IPS-18c (cell line): ENCODE measurements at regions not wholly inside any gene's neighbourhood (a gene's known extent, or its start where the extent isn't known, plus 50 kb on each side); places are given as distances from the start of the nearest gene placed in this dataset.
"Not testable (repeated sequence)": the region's sequence is repeated elsewhere in the genome, so short reads cannot be mapped to it uniquely, and the experiment has no call there.

ENCODE experiments used
- H3K4me3 ChIP-seq: 2 replicates; pipeline ENCODE4 v1.7.0; 2013; ENCODE audit warnings: low read depth, mild to moderate bottlenecking, low read length, moderate library complexity; ENCODE audit not compliant: insufficient read depth
- H3K9me3 ChIP-seq: one replicate; pipeline ENCODE4 v1.6.1; 2013; ENCODE audit warnings: mild to moderate bottlenecking, low read length, moderate library complexity; ENCODE audit not compliant: control insufficient read depth, insufficient read depth

DNA sequence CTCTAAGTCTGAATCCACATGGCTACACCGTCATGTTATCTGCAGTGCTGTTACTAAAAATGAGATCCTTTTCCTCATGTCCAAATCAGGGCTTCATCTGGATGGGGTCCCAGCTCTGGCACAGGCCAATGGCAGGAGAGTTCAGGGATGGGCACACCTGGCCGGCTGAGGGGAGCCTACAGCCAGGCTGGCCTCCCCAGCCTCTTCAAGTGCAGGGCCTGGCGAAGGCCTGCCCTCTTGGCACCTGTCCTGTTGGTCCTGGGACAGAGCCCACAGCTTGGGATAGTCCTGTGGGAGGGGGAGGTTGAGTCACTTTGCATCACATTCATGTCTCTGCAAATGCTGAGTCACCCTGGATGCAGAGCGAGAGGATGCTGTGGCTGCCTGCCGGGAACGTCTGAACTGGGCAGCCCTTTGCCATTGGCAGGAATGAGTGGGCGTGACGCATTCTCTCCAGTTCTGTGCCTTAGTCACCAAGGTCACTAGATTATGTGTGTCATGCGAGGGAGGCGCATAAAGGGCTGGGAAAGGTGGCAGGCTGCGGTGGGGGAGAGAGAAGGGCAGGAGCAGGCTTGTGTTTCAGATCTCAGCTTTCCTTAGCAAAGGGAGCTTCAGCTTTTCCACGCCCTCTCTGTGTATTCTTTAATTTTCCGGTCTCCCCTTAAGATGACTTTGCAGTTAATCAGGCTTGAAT, 223.2 kb upstream of the ECI2 start:
- Histone ChIP-seq H3K9me3 (no peaks in the 10 kb centered on the region), H3K4me3 (no peak overlapping the region)

DNA sequence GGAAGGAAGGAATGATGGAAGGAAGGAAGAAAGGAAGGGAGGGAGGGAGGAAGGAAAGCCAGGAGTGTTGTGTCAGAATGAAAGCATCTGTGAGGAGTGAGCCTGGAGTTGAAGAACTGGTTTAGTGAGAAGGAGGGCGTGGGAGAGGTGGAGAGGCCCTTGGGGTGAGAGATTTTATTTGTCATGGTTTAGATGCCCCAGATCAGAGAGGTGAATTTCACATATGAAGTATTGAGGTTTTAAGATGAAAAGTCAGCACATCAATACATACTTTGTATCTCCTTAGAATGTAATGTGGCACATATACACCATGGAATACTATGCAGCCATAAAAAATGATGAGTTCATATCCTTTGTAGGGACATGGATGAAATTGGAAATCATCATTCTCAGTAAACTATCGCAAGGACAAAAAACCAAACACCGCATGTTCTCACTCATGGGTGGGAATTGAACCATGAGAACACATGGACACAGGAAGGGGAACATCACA, 222.3 kb upstream of the ECI2 start:
- not testable (repeated sequence) for H3K9me3 ChIP-seq

DNA sequence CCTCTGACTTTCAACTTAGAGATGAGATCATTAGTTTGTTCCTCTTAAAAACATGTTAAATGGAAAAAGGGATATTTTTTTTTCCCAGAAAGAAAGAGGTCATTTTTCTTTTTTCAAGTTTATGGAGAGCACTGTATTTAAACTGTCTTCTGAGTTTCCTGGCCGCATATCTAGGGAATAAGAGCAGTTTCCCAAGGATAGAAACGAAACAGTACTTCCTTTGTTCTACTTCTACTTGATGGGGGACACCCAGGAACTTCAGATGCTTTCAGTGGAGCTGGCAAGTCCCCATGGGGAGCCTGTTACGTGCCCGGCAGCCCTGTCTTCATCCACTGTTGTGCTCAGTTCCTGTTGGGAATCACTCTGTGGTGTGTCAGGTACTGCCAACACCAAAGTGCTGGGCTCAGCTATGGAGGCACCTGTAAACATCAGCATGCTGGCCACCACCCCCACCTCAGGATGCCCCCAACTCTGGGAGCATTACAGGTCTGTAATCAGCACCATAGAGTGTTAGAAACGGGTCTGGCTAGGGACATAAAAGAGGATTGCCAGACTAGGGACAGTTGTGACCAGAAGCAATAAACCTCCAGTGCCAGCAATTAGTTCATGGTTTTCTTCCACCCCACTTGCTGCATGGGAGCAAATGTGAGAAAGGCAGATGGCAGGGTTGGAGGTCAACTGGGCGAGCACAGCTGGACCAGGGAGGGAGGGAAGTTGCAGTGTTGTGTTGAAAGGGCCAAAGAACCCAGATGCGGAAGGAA, 221.7 kb upstream of the ECI2 start:
- Histone ChIP-seq H3K4me3 (no peak overlapping the region), H3K9me3 (no peaks in the 10 kb centered on the region)

More for the DNA sequence above, 222.3 kb upstream of the ECI2 start:
- H3K4me3 ChIP-seq: not testable (repeated sequence)

DNA sequence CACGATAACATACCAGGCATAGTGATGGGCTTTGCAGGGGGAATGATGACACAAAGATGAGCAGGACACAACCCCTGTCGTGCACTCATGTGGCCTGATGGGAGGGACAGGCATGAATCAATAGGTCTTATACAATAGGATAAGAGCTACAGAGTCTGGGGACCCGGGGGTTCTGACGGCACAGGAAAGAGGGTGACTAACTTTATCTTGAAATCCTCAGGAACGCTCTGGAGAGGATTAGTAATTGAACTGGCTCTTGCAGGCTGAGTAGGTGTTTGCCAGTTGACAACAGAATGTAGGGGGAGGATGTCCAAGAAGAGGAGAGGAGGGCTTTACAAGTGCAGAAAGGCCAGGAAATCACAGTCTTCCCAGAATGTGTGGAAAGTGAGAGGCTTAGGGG, 219.9 kb upstream of the ECI2 start:
- H3K4me3 ChIP-seq: no peak overlapping the region
- no peaks in the 10 kb centered on the region for H3K9me3 ChIP-seq

DNA sequence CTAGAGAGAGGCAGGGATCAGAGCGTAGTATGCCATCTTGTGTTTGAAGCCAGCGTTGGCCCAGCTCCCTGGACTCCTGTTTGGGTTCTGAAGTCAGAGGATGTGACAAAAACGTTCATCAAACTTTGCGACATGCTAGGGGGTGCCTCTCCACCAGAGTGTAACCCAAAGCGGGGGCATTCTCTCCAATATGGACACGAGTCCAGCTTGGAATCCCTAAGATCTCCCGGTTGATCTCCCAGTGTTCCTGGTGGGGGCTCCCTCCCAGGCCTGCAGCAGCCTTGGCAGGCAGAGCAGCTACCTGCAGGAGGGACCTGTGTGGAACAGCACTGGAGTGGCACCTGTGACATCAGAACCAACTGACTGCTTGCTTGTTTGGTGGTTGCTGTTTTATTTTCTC, 218.8 kb upstream of the ECI2 start:
- no peaks in the 10 kb centered on the region for H3K9me3 ChIP-seq

DNA sequence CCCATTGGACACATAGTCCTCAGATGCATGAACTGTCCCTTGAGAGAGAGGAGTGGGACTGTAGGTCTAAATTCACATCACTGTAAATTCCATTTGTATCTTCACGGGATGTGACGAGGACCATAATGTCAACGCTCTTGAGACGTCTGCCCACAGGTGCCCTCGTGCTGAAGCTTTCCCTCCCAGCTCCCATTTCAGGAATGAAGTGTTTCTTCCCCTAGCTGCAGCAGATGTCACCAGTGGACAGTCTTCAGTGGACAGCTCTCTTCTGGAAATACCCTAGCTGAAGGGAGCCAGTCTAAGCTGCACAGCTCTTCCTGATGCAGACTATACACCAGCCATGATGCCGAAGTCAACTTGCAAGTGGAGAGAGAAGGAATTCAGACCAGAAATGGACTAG, 217.4 kb upstream of the ECI2 start:
- Histone ChIP-seq H3K9me3 (no peaks in the 10 kb centered on the region), H3K4me3 (no peak overlapping the region)

More for the DNA sequence above, 218.8 kb upstream of the ECI2 start:
- no peak overlapping the region for H3K4me3 ChIP-seq

DNA sequence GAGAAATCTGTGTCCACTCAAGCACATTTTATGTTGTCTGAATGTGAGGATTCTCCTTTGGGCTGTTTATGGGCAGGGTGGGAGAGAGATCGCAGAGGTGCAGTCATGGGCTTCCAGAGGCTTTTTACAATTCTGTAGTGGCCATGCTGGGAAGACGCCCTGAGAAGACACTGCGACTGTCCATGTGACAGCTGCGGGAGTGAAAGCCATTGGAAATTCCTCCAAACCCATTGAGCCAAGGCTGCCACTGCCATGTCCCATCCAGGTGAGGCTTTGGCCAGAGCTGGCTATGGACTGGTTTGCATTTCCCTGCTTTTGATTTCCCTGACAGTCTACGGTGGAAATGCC, 216.9 kb upstream of the ECI2 start:
- no peak overlapping the region for H3K4me3 ChIP-seq

DNA sequence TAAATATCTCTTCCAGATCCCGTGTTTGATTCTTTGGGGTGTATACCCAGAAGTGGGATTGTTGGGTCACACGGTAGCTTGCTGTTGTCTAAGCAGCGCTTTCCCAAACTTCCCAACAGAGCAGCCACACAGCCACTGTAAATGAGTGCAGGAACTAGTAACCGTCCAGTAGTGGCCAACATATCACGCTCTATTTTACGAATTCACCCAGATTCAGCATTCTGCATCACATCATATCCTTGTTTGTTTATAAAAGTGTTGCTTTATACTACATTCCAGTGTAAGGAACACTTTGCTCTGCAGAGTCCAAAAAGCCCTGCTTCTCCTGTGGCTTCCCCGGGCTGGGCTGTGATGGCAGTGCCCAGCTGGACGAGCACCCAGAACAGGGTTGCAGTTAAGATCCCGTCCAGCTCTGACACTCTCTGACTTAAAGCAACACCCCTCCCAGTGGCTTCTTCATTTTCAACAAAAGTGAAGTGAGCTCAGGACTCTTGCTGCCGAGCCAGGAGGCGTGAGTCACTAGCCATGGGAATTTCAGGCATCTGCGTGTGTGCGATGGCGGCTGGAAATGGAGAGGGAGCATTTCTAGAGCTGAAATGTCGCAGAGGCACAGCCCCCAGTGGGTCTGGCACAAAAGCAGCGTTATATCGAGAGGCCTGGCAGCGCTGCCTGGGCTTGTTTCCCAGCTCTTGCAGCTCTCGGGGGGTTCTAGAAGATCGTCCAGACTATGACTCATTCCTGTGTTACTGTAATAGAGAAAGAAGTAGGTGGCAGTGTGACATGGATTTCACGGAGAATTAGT, 216.3 kb upstream of the ECI2 start:
- Histone ChIP-seq H3K4me3 (no peak overlapping the region), H3K9me3 (no peaks in the 10 kb centered on the region)

More for the DNA sequence above, 216.9 kb upstream of the ECI2 start:
- no peaks in the 10 kb centered on the region for H3K9me3 ChIP-seq

DNA sequence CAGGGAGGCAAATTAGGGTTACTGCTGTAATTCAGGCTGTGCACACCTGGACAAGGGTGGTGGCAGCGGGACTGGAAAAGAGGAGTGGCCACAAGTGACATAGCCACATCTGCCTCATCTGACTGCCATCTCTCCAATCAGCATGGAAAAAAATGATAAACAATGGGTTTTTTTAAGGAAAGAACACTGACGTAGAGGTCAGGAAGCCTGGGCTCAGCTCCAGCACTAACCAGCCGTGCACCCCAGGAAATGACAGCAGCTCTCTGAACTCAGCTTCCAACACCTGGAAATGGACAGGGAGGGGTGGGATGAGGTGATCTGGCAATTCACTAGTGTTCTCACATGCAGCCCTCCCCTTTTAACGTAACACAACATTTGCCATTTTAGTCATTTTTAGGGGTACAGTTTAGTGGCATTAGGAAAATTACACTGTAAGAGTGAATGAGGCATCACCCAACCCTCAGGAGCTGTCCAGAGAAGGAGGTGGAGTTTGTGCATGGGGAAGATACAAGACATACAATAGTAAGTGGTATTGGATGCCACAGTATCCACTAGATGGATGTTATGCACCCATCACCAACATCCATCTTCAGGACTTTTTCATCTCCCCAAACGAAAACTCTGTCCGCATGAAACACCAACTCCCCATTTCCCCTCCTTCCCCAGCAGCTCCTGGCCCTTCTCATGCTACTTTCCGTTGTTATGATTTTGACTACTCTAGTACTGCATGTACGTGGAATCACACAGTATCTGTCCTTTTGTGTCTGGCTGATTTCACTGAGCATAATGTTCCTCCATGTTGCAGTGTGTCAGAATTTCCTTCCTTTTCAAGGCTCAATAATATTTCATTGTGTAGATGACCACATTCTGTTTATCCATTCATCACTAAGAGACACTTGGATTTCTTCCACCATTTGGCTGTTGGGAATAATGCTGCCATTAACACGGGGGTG, 215.5 kb upstream of the ECI2 start:
- Histone ChIP-seq H3K9me3 (no peaks in the 10 kb centered on the region), H3K4me3 (no peak overlapping the region)

DNA sequence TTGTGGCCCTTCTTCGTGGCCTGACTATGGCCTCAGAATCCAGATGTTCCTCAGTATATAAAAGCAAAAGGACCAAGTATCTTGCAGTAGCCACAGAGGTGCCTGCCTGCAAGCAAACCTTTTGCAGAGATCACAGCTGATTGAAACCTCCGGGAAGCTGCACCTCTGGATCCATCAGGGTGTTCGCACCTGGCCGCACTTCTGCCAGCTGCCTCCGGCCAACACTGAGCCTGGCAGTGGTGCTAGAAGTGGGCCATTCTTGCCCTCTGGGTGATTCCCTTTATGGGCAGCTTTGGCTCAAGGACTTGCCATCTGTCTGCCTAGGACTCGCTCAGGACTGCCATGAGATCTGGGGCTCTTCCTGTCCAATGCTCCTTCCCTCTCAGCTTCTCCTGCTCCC, 214.6 kb upstream of the ECI2 start:
- no peak overlapping the region for H3K4me3 ChIP-seq
- H3K9me3 ChIP-seq: no peaks in the 10 kb centered on the region

DNA sequence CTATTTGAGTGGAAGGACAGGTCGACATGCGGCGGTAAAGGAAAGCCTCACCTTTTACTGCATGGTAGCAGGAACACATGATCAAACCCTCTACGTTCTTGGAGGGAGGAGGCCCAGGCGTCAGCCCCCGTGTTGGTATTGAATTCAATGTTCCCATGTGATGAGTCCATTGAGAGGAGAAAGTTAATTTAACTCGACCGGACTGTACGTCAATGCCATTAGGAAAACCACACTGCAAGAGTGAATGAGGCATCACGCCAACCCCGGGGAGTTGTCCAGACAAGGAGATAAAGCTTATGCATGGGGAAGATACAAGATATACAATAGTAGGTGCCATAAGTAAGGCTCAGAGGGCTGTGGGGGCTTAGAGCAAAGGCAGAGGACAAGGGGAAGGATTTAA, 213.9 kb upstream of the ECI2 start:
- Histone ChIP-seq H3K9me3 (no peaks in the 10 kb centered on the region), H3K4me3 (no peak overlapping the region)

DNA sequence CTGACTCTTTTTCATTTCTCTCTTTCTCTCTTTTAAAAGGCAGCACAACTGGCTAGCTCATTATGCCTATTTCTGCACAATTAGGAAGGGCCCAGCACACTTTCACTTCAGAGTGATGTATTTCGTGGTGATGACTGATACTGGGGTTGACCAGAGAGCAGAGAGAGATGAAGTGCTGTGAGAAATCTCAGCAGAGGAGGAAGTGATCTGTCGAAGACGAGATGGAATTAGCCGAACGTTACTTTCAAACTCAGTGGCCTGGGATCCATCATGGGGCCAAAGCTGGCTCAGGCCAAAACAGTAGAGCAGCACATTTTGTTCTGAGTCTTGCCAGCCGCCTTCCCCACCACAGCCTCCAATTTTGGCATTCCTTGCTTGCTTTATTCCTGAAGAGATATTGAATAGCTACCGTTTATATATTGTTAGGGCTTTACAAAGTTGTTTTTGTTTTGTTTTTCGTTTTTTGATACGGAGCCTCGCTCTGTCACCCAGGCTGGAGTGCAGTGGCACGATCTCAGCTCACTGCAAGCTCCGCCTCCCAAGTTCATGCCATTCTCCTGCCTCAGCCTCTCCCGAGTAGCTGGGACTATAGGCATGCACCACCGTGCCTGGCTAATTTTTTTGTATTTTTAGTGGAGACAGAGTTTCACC, 213.2 kb upstream of the ECI2 start:
- H3K4me3 ChIP-seq: no peak overlapping the region
- no peaks in the 10 kb centered on the region for H3K9me3 ChIP-seq

DNA sequence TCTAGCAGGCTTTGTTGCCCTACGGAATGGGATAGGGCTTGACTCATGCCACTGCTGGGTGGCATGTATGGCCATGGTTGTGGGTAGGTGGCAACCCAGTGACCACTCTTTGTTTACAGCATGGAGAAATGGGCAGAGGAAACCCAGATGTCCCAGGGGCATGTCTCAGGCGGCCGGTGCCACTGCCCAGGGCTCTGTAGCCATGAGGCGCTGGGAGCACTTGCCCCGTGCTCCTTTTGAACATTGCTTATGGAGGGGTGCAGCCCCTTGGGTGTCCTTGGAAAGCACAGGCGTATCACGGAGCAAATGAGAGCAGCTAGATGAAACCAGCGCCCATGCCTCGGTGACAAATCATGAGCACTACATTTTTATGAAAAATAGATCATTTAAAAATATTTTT, 212.5 kb upstream of the ECI2 start:
- no peak overlapping the region for H3K4me3 ChIP-seq
- no peaks in the 10 kb centered on the region for H3K9me3 ChIP-seq

DNA sequence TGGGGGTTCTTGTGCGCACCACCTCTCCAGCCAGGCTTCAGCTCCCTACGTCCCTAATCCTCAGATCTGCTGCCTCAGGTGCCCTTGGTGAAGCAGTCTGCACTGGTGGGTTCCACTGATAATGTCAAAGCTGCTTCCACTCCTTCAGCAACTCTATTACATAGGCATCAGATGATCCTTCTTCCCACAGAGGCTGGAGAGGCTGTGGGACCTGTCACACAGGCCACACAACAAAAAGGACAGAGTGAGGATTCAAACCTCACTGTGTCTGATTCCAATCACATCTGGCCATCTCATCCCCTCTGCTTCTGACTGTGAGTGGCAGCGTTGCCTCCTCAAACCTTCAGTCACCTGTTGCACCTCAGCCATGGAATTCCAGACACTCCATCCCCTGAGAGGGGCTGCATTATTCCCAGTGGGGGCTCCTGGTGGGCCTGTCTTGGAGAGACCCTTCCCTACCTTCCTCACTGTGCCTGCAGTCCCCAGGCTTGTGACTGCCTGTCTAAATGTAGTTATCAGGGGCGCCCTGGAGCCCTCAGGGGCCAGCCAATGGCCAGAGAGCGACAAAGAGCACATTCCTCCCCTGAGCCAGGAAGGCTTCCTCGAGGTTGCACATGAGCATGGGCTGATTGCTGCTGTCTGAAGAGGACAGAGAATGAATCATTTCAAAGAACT, 211.4 kb upstream of the ECI2 start:
- no peaks in the 10 kb centered on the region for H3K9me3 ChIP-seq
- H3K4me3 ChIP-seq: no peak overlapping the region

DNA sequence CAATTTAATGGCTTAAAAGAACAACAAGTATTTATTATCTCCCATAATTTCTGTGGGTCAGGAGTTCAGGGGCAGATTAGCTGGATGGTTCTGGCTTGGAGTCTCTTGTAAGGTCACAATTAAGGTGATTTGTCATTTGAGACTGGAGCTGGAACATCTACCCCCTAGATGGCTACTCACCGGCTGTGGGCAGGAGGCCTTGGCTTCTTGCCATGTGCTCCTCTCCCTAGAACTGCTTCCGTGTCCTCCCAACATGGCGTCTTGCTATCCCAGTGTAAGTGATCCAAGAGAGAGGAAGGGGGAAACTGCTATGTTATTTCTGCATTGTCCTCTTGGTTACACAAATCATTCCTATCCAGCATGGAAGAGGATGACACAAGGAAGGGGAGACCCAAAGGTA, 210.2 kb upstream of the ECI2 start:
- H3K4me3 ChIP-seq: no peak overlapping the region

DNA sequence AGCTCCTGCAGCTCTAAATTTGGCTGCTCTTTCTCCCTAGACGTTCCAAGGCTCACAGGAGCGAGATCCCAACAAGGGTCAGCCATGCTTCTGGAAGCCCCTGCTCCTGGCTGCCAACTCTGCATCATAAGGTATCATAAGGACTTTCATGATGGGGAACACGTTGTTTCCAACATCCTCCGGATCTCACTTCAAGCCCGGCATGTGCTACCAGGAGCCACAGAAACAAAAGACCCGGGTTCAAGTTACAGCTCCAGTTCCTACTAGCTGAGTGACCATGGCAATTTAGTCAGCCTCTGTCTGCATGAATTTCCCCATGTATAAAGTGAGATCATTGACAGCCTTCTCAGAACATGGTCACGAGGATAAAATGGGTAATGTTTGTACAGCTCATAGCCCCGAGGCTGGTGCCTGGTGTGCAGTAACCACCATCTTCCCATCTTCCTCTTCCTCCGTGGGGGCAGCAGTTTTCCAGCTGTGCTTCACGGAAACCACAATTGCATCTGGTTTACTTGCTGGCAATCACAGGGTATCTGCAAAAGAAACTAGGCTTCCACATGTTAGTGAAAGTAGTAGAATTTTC, 209.0 kb upstream of the ECI2 start:
- Histone ChIP-seq H3K9me3 (peaks cover 2% of the 10 kb centered on the region), H3K4me3 (no peak overlapping the region)

More for the DNA sequence above, 210.2 kb upstream of the ECI2 start:
- H3K9me3 ChIP-seq: peaks cover 2% of the 10 kb centered on the region
